ENCODE measurements at regions not wholly inside any gene's neighbourhood (a gene's known extent, or its start where the extent isn't known, plus 50 kb on each side); places are given as distances from the start of the nearest gene placed in this dataset.
A peak's percentile ranks its signal among the peaks of the same experiment; 100 is the strongest.

GRCh38 chr14:84001023-84001422 is 1528.9 kb upstream of the FLRT2 start:
- no peak for DNase-seq (ENCODE audit: low read depth)

- DNase-seq (ENCODE audit: low read depth) = no peak
These were observed 1526.6 kb upstream of the FLRT2 start for GRCh38 chr14:84003346-84003745.

DNA sequence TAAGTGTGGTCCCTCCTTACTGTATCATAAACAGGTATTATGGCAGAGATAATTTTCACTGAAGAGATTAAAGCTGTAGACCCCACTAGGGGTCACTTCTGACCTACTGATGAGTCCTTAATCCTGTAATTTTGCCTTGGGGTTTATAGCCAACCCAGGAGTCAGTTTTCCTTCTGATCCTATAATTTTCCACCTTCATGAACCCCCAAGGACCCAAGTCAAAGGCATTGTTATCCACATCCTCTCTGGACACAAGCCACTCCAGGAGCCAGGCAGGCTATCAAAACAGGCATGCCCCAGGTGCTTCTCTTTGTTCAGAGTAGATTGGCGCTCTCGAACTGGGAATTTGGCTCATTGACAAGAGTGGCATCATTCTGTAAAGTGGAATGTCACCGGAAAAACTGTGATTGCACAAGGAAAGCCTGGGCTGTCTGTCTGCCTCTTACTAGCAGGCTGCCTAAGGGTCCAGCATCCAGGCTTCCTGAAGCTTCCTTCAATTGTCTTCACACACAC is 1523.2 kb upstream of the FLRT2 start:
- no peak for DNase-seq (ENCODE audit: low read depth)

DNA sequence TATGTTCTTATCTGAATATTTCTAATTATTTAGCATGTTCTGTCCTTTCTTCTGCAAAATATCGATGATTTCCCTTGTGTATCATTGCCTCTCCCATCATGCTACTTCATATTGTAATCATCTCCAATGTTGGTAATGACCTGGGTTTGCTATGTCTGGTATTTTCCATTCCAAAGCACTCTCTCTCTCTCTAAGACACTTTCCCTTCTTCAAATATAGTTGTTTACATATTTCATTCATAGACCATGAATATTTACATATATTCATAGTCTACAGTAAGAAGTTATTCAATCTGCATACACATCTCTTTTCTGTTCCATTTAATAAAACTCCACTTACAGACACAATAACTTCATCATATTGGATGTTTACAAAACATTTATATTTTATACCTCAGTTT is 1516.5 kb upstream of the FLRT2 start:
- no peak for DNase-seq (ENCODE audit: low read depth)

- no peak for DNase-seq (ENCODE audit: low read depth)
These were observed 1512.4 kb upstream of the FLRT2 start for GRCh38 chr14:84017495-84017894.

- DNase-seq (ENCODE audit: low read depth) = no peak
These were observed 1508.5 kb upstream of the FLRT2 start for GRCh38 chr14:84021433-84021832.

- DNase-seq (ENCODE audit: low read depth) = no peak
These were observed 1505.6 kb upstream of the FLRT2 start for GRCh38 chr14:84024231-84024820.

DNA sequence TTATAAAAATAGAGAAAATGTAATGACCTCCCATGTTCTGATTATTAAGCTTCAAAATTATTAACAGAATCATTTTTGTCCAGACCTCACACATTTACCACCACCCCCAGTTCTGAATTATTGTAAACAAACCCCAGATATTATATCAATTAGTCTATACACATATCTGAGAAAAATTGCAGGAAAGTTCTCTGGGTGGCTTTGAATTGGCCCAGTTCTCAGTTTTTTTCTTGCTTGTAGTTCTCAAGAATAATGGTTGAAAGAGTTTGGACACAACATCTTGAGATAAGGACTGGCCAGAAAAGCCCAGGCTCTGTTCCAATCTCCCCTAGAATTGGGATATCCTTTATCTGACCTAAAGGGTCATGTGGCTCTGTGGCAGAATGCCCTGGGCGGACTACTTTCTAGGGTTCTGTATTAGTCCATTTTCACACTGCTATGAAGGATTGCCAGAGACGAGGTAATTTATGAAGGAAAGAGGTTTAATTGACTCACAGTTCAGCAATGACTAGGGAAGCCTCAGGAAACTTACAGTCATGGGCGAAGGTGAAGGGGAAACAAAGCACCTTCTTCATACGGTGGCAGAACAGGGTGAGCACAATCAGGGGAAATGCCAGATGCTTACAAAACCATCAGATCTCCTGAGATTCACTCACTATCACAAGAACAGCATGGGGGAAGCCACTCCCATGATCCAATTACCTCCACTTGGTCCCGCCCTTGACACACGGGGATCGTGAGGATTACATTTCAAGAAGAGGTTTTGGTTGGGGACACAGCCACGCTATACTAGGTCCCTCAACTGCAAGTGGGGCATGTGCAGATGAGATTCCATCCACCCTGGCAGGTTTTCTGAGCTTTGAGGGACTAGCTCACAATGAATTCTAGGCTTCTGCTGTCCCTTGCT is 1504.6 kb upstream of the FLRT2 start:
- no peak for DNase-seq (ENCODE audit: low read depth)

DNA sequence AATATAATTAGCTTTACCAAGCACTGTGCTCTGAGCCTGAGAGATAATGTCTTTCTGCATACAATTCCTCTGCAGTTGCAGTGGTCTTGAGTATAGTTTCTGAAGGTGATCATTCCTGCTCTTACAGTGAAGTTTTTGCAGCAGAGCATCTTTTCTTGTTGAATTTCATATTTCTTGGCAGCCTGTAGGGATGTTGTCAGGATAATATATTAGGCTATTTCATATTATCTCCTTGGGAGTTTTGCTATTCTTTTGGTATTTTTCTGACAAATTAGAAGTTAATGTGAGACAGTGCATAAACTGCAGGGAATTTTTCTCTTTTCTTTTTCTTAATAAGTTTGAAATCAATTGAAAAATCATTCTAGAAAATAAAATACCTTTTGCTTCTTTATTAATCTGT is 1502.6 kb upstream of the FLRT2 start:
- no peak for DNase-seq (ENCODE audit: low read depth)

- no peak for DNase-seq (ENCODE audit: low read depth)
These were observed 1501.8 kb upstream of the FLRT2 start for GRCh38 chr14:84028080-84028604.

GRCh38 chr14:84029246-84029645 is 1500.7 kb upstream of the FLRT2 start:
- DNase-seq (ENCODE audit: low read depth) = no peak

DNA sequence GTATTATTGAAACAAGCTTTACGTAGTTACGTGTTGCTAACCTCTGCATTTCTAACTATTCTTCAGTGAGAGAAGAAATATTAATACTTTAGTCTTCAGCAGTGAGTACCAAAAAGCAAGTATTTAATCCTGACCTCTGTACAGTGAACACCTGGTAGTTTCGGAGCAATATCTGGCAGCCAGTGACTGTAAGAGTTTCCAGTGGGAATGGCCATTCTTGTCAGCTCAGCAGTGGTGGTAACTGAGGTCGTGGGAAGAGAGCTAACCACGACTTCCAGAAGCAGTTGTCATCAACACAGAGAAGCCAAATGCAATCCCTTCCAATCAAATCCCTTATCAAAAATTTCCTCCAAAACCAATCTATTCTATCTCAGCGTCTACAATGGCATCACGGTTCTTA is 1500.2 kb upstream of the FLRT2 start:
- no peak for DNase-seq (ENCODE audit: low read depth)

DNA sequence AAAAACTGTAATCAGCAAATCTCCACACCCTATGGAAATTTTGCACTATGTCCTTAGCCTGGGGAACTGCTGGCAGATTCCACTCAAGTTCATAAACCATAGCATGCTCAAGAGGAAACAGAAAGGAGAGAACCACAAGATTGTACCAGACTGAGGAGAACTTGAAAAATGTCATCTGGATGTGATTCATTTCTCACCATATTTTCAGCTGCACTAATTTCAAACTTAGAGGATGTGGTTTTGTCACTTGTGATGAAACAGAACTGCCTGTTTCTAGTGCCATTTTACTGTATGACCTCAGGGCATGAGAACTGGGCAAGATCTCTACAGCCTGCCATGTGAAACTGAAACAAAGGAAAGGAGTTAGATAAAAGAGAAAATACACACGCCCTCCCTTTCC is 1493.1 kb upstream of the FLRT2 start:
- peak; percentile 53 for DNase-seq (ENCODE audit: low read depth)

- DNase-seq (ENCODE audit: low read depth) = no peak
These were observed 1492.4 kb upstream of the FLRT2 start for GRCh38 chr14:84037593-84037992.

- DNase-seq (ENCODE audit: low read depth) = no peak
These were observed 1489.8 kb upstream of the FLRT2 start for GRCh38 chr14:84040101-84040500.

GRCh38 chr14:84041421-84041820 is 1488.5 kb upstream of the FLRT2 start:
- DNase-seq (ENCODE audit: low read depth) = no peak

- no peak for DNase-seq (ENCODE audit: low read depth)
These were observed 1487.0 kb upstream of the FLRT2 start for GRCh38 chr14:84042992-84043391.

DNA sequence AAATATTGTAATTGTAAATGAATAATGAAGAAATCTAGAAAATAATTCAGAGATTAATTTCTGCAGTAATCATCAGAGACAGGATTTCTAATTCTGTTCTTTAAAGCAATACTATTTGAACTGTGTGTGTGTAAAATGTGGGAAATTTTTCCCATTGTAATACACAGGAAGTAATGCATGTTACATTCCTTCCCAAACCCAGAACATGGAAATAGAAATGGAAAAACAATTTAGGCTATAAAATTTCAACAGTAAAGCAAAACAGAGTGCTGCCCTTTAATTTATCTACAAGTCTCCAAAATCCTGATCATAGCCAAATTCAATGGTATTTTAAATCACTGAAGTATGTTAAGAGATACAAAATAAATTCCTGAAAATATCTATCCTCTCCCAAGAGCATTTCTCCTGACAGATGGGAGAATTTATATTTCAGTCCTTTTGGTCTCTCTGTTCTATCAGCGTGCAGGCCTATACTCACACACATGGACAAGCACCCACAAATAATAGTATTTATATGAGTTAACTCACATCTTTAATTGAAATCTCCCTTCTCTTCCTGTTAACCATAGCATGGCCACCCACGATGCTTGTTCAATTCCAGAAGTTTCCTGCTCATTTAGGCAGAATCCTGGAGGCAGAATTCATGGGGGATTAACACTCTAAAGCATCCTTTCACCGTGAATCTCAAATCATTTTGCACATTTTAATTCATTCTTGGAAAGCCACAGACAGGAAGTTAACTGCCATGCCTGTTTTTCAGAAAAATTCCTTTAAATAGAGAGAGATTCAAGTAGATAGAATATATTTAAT is 1465.4 kb upstream of the FLRT2 start:
- no peak for DNase-seq (ENCODE audit: low read depth)

GRCh38 chr14:84065811-84066210 is 1464.1 kb upstream of the FLRT2 start:
- no peak for DNase-seq (ENCODE audit: low read depth)

- no peak for DNase-seq (ENCODE audit: low read depth)
These were observed 1461.7 kb upstream of the FLRT2 start for GRCh38 chr14:84068288-84068687.

DNA sequence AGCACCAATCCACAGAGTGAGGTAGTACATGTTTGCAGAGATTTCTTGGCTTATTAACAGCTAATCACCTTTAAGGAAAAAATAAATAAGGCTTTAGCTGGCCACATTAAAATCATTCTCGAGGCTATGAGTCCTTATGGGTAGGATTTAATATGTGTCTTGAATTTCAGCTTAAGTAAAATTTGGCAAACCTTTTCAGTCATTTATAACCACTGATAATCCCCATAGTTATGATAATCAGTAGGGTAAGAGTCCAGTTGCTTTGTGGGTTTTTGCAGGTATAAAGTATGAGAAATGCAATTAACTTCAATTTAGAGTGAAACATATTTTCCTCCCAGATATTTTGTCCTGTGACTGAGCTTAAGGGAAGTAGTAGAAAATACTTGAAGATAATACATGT is 1458.9 kb upstream of the FLRT2 start:
- DNase-seq (ENCODE audit: low read depth) = no peak

GRCh38 chr14:84074626-84075025 is 1455.3 kb upstream of the FLRT2 start:
- no peak for DNase-seq (ENCODE audit: low read depth)

Data from GM04503 (cell line).